Esophagus muscularis mucosa (tissue), 4 donors: ENCODE measurements at regions not wholly inside any gene's neighbourhood (a gene's known extent, or its start where the extent isn't known, plus 50 kb on each side); places are given as distances from the start of the nearest gene placed in this dataset.

Experiments used
- DNase-seq: peaks from one replicate; pipeline ENCODE4 v3.0.0-alpha.2; 2017; ENCODE audit errors: extremely low spot score
- H3K27ac ChIP-seq, 4 donors: fragments of 200-600 bp; sonication (generic); replicated peaks in 1 of 4; 1 replicate in 3 of 4; 2 replicates in 1 of 4; pipeline ENCODE4 v1.5.1; 2016 to 2019; ENCODE audit warnings: mild to moderate bottlenecking in 1 of 4
- H3K27me3 ChIP-seq, 4 donors: fragments of 200-600 bp; sonication (generic); one replicate each; pipeline versions ENCODE4 v1.5.1 to v1.6.0; 2016 to 2019
- H3K36me3 ChIP-seq, 4 donors: fragments of 200-600 bp; sonication (generic); one replicate each; pipeline ENCODE4 v1.5.1; 2016 to 2019
- H3K4me1 ChIP-seq, 4 donors: fragments of 200-600 bp; sonication (generic); one replicate each; pipeline ENCODE4 v1.5.1; 2016 to 2019
- H3K4me3 ChIP-seq, 4 donors: fragments of 200-600 bp; sonication (generic); 1 replicate in 2 of 4; 2 replicates in 2 of 4; pipeline ENCODE4 v1.5.1; 2016 to 2019; ENCODE audit warnings: mild to moderate bottlenecking in 4 of 4, moderate library complexity in 1 of 4
- H3K9me3 ChIP-seq, 4 donors: fragments of 200-600 bp; sonication (generic); 1 replicate in 3 of 4; 2 replicates in 1 of 4; pipeline ENCODE4 v1.5.1; 2016 to 2019
- CTCF ChIP-seq, 3 experiments: fragments of 200-600 bp in 2 of 3; fragments of 450-650 bp in 1 of 3; sonication (generic) in 2 of 3; IDR thresholded peaks; one replicate each; pipeline ENCODE4 v1.5.1; 2017 to 2019; ENCODE audit warnings: antibody characterized with exemption in 3 of 3, mild to moderate bottlenecking in 2 of 3, moderate library complexity in 1 of 3
- EP300 ChIP-seq: sonication (generic); formaldehyde crosslinking; IDR thresholded peaks from one replicate; pipeline ENCODE4 v1.6.1; 2017; ENCODE audit warnings: antibody characterized with exemption
- POLR2A ChIP-seq: fragments of 450-650 bp; IDR thresholded peaks from one replicate; pipeline ENCODE4 v1.6.1; 2017; ENCODE audit warnings: antibody characterized with exemption, moderate library complexity, mild to moderate bottlenecking, low read depth
- POLR2AphosphoS5 ChIP-seq, 2 donors: sonication (generic); formaldehyde crosslinking; IDR thresholded peaks; one replicate each; pipeline ENCODE4 v1.6.1; 2017; ENCODE audit warnings: antibody characterized with exemption in 2 of 2
- WGBS: methylation state at CpG from one replicate; pipeline ENCODE4 v1.1.5; 2018; 5-methylcytosine and 5-hydroxymethylcytosine counted together
- intact Hi-C: fragments of 100-400 bp; cut with DNase I; formaldehyde crosslinking; loops from one replicate; pipeline ENCODE4 v1.15.1; 2023

- Histone ChIP-seq H3K4me1 (peaks cover 0 to 14% (median 12%) of the 10 kb centered on the region in 4 donors), H3K4me3 (no peak overlapping the region), H3K36me3 (no peaks in the 10 kb centered on the region), H3K27ac (no peak overlapping the region), H3K27me3 (no peaks in the 10 kb centered on the region), H3K9me3 (no peaks in the 10 kb centered on the region)
- WGBS = 18% methylated on average over 2 of the region's 2 CpGs
- DNase-seq = no peak
- TF ChIP-seq EP300 (no peak), POLR2AphosphoS5 (IDR thresholded peaks at IDR 0.05) (no peak), POLR2A (no peak), CTCF (IDR thresholded peaks at IDR 0.05) (no peak)
- intact Hi-C loops = loop anchor here (2.0 to 10.0 kb wide), 3 partner anchors 476 to 598 kb away; no protein-coding TSS in a partner anchor
Observed at GRCh38 chr3:115217292-115217677, 70.2 kb upstream of the ZBTB20 start.

GRCh38 chr3:115217678-115218451 lies 70.8 kb upstream of the ZBTB20 start:
- Histone ChIP-seq H3K4me3 (no peak overlapping the region), H3K36me3 (no peaks in the 10 kb centered on the region), H3K27me3 (no peaks in the 10 kb centered on the region), H3K4me1 (peaks cover 0 to 14% (median 12%) of the 10 kb centered on the region in 4 donors), H3K9me3 (no peaks in the 10 kb centered on the region), H3K27ac (no peak overlapping the region)
- TF ChIP-seq EP300 = no peak
- TF ChIP-seq POLR2AphosphoS5 (IDR thresholded peaks at IDR 0.05) = no peak
- no peak for TF ChIP-seq POLR2A
- TF ChIP-seq CTCF (IDR thresholded peaks at IDR 0.05) = peak; percentile 49 to 61 (median 51)
- intact Hi-C loops = loop anchor here (2.0 to 10.0 kb wide), 3 partner anchors 475 to 597 kb away; no protein-coding TSS in a partner anchor
- WGBS = 39% methylated on average over 7 of the region's 7 CpGs
- no peak for DNase-seq

GRCh38 chr3:115218859-115219258 lies 71.8 kb upstream of the ZBTB20 start:
- DNase-seq = no peak
- Histone ChIP-seq H3K4me3 (no peak overlapping the region), H3K27me3 (no peaks in the 10 kb centered on the region), H3K9me3 (no peaks in the 10 kb centered on the region), H3K36me3 (no peaks in the 10 kb centered on the region), H3K4me1 (peaks cover 0 to 14% (median 12%) of the 10 kb centered on the region in 4 donors), H3K27ac (no peak overlapping the region)
- 70% methylated on average over 1 of the region's 1 CpG for WGBS
- intact Hi-C loops = loop anchor here (10.0 kb wide), 2 partner anchors 566 to 596 kb away; no protein-coding TSS in a partner anchor
- no peak for TF ChIP-seq POLR2A
- TF ChIP-seq POLR2AphosphoS5 (IDR thresholded peaks at IDR 0.05) = no peak
- no peak for TF ChIP-seq EP300
- no peak for TF ChIP-seq CTCF (IDR thresholded peaks at IDR 0.05)

- no peak overlapping the region for H3K27ac ChIP-seq
- no peak for DNase-seq
- 89% methylated on average over 1 of the region's 1 CpG for WGBS
- peaks cover 0 to 2% (median 0%) of the 10 kb centered on the region in 4 donors for H3K4me1 ChIP-seq
- TF ChIP-seq EP300 = no peak
- TF ChIP-seq CTCF (IDR thresholded peaks at IDR 0.05) = no peak
- TF ChIP-seq POLR2A = no peak
- no peak for TF ChIP-seq POLR2AphosphoS5 (IDR thresholded peaks at IDR 0.05)
- no peaks in the 10 kb centered on the region for H3K36me3 ChIP-seq
- H3K27me3 ChIP-seq = no peaks in the 10 kb centered on the region
- no peaks in the 10 kb centered on the region for H3K9me3 ChIP-seq
- intact Hi-C loops = no loop called here
- H3K4me3 ChIP-seq = no peak overlapping the region
Observed at GRCh38 chr3:115224687-115225086, 77.6 kb upstream of the ZBTB20 start.
